WTC11 (cell line): ENCODE measurements at regions not wholly inside any gene's neighbourhood (a gene's known extent, or its start where the extent isn't known, plus 50 kb on each side); places are given as distances from the start of the nearest gene placed in this dataset.

ENCODE experiments used
- ATAC-seq: fragments of 200-7000 bp; cut with Tn5 transposase; 2 replicates; pipeline ENCODE4 v1.10.0; 2021; ENCODE audit warnings: mild to moderate bottlenecking, moderate library complexity
- CTCF ChIA-PET: fragments of 300-600 bp; sonication (Branson Sonifier 250); formaldehyde crosslinking; loops from one replicate; lab custom pipeline; 2021; ENCODE audit warnings: antibody characterized with exemption; lab: Charles Lee
- POLR2A ChIA-PET: fragments of 350-600 bp; sonication (Branson Sonifier 250); formaldehyde crosslinking; loops from one replicate; lab custom pipeline; 2021; ENCODE audit warnings: antibody characterized with exemption; lab: Charles Lee
- DNase-seq: peaks from one replicate; pipeline ENCODE4 v3.0.0; 2021; ENCODE audit warnings: low spot score
- H3K27ac Mint-ChIP-seq: 2 replicates; pipeline ENCODE4 v1.8.0; 2021; ENCODE audit warnings: mixed read lengths
- H3K27me3 Mint-ChIP-seq: 2 replicates; pipeline ENCODE4 v1.8.0; 2021; ENCODE audit warnings: low read depth, mild to moderate bottlenecking, moderate library complexity, mixed read lengths
- H3K36me3 Mint-ChIP-seq: 2 replicates; pipeline ENCODE4 v1.8.0; 2021; ENCODE audit warnings: mixed read lengths
- H3K4me1 Mint-ChIP-seq: 2 replicates; pipeline ENCODE4 v1.8.0; 2022; ENCODE audit warnings: mixed read lengths
- H3K4me3 Mint-ChIP-seq: 2 replicates; pipeline ENCODE4 v1.8.0; 2021; ENCODE audit warnings: mild to moderate bottlenecking, moderate library complexity, mixed read lengths
- H3K9me3 Mint-ChIP-seq: 2 replicates; pipeline ENCODE4 v1.8.0; 2021; ENCODE audit warnings: mixed read lengths
- FOXK1 ChIP-seq: sonication (generic); formaldehyde crosslinking; IDR thresholded peaks from 2 replicates; pipeline ENCODE4 v1.8.0; 2022; ENCODE audit warnings: mild to moderate bottlenecking, moderate library complexity, missing genetic modification reagents
- FOXP1 ChIP-seq: sonication (generic); formaldehyde crosslinking; IDR thresholded peaks from 2 replicates; pipeline ENCODE4 v1.8.0; 2022; ENCODE audit warnings: missing genetic modification reagents, mild to moderate bottlenecking, moderate library complexity, borderline replicate concordance
- GABPB1 ChIP-seq: sonication (generic); formaldehyde crosslinking; IDR thresholded peaks from 2 replicates; pipeline ENCODE4 v1.8.1; 2023; ENCODE audit warnings: mild to moderate bottlenecking, missing genetic modification reagents
- GRHL2 ChIP-seq: fragments of 250-450 bp; sonication (Bioruptor Pico); IDR thresholded peaks from 2 replicates; pipeline ENCODE4 v1.8.0; 2022; ENCODE audit warnings: mild to moderate bottlenecking, moderate library complexity; ENCODE audit not compliant: insufficient replicate concordance, severe bottlenecking
- GTF2I ChIP-seq: fragments of 250-450 bp; sonication (Bioruptor Pico); conservative IDR thresholded peaks from 2 replicates; pipeline ENCODE4 v1.4.0; 2021; ENCODE audit warnings: mild to moderate bottlenecking
- JAZF1 ChIP-seq: fragments of 250-450 bp; sonication (Bioruptor Pico); IDR thresholded peaks from 2 replicates; pipeline ENCODE4 v1.9.0; 2021; ENCODE audit warnings: moderate library complexity, mild to moderate bottlenecking, inconsistent platforms
- RORB ChIP-seq: fragments of 250-450 bp; sonication (Bioruptor Pico); IDR thresholded peaks from 2 replicates; pipeline ENCODE4 v1.9.0; 2021; ENCODE audit warnings: mild to moderate bottlenecking
- SP1 ChIP-seq: sonication (generic); formaldehyde crosslinking; conservative IDR thresholded peaks from 2 replicates; pipeline ENCODE4 v1.8.1; 2022; ENCODE audit warnings: missing genetic modification reagents
- ZNF138 ChIP-seq: sonication (generic); formaldehyde crosslinking; conservative IDR thresholded peaks from 2 replicates; pipeline ENCODE4 v1.8.1; 2022; ENCODE audit warnings: mild to moderate bottlenecking, moderate library complexity, missing genetic modification reagents
- ZNF232 ChIP-seq: sonication (generic); formaldehyde crosslinking; IDR thresholded peaks from 2 replicates; pipeline ENCODE4 v1.8.0; 2022; ENCODE audit warnings: mild to moderate bottlenecking, missing genetic modification reagents
- ZNF416 ChIP-seq: fragments of 250-450 bp; sonication (Bioruptor Pico); IDR thresholded peaks from 2 replicates; pipeline ENCODE4 v1.9.0; 2021; ENCODE audit warnings: mild to moderate bottlenecking, inconsistent platforms
- ZNF423 ChIP-seq: fragments of 250-450 bp; sonication (Bioruptor Pico); IDR thresholded peaks from 2 replicates; pipeline ENCODE4 v2.1.2; 2022; ENCODE audit warnings: mild to moderate bottlenecking, moderate library complexity
- TF ChIP-seq, protein P1 (sequence below): sonication (generic); formaldehyde crosslinking; IDR thresholded peaks from 2 replicates; pipeline ENCODE4 v1.8.1; 2023; ENCODE audit warnings: mild to moderate bottlenecking, missing genetic modification reagents, moderate library complexity
- TF ChIP-seq, protein P2 (sequence below): sonication (generic); formaldehyde crosslinking; IDR thresholded peaks from 2 replicates; pipeline ENCODE4 v1.8.0; 2022; ENCODE audit warnings: missing genetic modification reagents
- TF ChIP-seq, protein P3 (sequence below): sonication (generic); formaldehyde crosslinking; IDR thresholded peaks from 2 replicates; pipeline ENCODE4 v1.8.0; 2023; ENCODE audit warnings: missing genetic modification reagents, mild to moderate bottlenecking, borderline replicate concordance
- TF ChIP-seq, protein P4 (sequence below): sonication (generic); formaldehyde crosslinking; IDR thresholded peaks from 2 replicates; pipeline ENCODE4 v1.8.1; 2023; ENCODE audit warnings: mild to moderate bottlenecking, moderate library complexity, missing genetic modification reagents
- TF ChIP-seq, protein P5 (sequence below): sonication (generic); formaldehyde crosslinking; IDR thresholded peaks from 2 replicates; pipeline ENCODE4 v1.8.0; 2022; ENCODE audit warnings: mild to moderate bottlenecking, missing genetic modification reagents
- TF ChIP-seq, protein P6 (sequence below): sonication (generic); formaldehyde crosslinking; IDR thresholded peaks from 2 replicates; pipeline ENCODE4 v1.8.1; 2022; ENCODE audit warnings: missing genetic modification reagents, borderline replicate concordance

DNA sequence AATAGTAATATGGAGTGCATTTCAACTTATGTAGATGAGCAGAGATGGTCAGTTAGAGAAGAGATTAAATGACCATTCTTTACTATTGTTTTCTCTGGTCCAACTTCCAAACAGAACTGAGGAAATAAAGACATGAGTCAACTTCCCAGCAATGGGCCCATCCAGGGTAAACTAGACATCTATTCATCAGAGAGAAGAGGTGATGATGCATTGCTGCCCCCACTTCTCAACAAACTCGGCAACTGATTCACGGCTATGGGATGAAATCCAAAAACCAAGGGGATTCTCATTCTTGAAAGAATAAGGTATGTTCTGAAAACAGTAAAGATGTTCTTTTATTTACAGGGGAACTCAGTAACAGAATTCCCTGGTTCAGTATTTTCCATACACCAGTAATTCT, 190.7 kb downstream of the RDH14 start:
- POLR2A ChIA-PET, result no interaction called here
- no peak overlapping the region for H3K27ac Mint-ChIP-seq
- H3K4me1 Mint-ChIP-seq, result no peaks in the 10 kb centered on the region
- H3K9me3 Mint-ChIP-seq, result no peaks in the 10 kb centered on the region
- no peak overlapping the region for H3K4me3 Mint-ChIP-seq
- no peak for DNase-seq
- CTCF ChIA-PET, result no interaction called here
- H3K36me3 Mint-ChIP-seq, result no peaks in the 10 kb centered on the region
- H3K27me3 Mint-ChIP-seq, result no peaks in the 10 kb centered on the region
- TF ChIP-seq ZNF416 (CRISPR knock-in tag) (no peak), ZNF138 (CRISPR knock-in tag) (no peak), ZNF232 (CRISPR knock-in tag) (no peak), GRHL2 (no peak), FOXK1 (CRISPR knock-in tag) (no peak), GTF2I (CRISPR knock-in tag) (no peak), FOXP1 (no peak), GABPB1 (CRISPR knock-in tag) (no peak), ZNF423 (CRISPR knock-in tag) (no peak), SP1 (CRISPR knock-in tag) (no peak), RORB (no peak), JAZF1 (CRISPR knock-in tag) (no peak)
- TF ChIP-seq, protein P1, sequence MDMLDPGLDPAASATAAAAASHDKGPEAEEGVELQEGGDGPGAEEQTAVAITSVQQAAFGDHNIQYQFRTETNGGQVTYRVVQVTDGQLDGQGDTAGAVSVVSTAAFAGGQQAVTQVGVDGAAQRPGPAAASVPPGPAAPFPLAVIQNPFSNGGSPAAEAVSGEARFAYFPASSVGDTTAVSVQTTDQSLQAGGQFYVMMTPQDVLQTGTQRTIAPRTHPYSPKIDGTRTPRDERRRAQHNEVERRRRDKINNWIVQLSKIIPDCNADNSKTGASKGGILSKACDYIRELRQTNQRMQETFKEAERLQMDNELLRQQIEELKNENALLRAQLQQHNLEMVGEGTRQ (CRISPR knock-in tag), result no peak
- TF ChIP-seq, protein P2, sequence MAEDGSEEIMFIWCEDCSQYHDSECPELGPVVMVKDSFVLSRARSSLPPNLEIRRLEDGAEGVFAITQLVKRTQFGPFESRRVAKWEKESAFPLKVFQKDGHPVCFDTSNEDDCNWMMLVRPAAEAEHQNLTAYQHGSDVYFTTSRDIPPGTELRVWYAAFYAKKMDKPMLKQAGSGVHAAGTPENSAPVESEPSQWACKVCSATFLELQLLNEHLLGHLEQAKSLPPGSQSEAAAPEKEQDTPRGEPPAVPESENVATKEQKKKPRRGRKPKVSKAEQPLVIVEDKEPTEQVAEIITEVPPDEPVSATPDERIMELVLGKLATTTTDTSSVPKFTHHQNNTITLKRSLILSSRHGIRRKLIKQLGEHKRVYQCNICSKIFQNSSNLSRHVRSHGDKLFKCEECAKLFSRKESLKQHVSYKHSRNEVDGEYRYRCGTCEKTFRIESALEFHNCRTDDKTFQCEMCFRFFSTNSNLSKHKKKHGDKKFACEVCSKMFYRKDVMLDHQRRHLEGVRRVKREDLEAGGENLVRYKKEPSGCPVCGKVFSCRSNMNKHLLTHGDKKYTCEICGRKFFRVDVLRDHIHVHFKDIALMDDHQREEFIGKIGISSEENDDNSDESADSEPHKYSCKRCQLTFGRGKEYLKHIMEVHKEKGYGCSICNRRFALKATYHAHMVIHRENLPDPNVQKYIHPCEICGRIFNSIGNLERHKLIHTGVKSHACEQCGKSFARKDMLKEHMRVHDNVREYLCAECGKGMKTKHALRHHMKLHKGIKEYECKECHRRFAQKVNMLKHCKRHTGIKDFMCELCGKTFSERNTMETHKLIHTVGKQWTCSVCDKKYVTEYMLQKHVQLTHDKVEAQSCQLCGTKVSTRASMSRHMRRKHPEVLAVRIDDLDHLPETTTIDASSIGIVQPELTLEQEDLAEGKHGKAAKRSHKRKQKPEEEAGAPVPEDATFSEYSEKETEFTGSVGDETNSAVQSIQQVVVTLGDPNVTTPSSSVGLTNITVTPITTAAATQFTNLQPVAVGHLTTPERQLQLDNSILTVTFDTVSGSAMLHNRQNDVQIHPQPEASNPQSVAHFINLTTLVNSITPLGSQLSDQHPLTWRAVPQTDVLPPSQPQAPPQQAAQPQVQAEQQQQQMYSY, result no peak
- TF ChIP-seq, protein P3, sequence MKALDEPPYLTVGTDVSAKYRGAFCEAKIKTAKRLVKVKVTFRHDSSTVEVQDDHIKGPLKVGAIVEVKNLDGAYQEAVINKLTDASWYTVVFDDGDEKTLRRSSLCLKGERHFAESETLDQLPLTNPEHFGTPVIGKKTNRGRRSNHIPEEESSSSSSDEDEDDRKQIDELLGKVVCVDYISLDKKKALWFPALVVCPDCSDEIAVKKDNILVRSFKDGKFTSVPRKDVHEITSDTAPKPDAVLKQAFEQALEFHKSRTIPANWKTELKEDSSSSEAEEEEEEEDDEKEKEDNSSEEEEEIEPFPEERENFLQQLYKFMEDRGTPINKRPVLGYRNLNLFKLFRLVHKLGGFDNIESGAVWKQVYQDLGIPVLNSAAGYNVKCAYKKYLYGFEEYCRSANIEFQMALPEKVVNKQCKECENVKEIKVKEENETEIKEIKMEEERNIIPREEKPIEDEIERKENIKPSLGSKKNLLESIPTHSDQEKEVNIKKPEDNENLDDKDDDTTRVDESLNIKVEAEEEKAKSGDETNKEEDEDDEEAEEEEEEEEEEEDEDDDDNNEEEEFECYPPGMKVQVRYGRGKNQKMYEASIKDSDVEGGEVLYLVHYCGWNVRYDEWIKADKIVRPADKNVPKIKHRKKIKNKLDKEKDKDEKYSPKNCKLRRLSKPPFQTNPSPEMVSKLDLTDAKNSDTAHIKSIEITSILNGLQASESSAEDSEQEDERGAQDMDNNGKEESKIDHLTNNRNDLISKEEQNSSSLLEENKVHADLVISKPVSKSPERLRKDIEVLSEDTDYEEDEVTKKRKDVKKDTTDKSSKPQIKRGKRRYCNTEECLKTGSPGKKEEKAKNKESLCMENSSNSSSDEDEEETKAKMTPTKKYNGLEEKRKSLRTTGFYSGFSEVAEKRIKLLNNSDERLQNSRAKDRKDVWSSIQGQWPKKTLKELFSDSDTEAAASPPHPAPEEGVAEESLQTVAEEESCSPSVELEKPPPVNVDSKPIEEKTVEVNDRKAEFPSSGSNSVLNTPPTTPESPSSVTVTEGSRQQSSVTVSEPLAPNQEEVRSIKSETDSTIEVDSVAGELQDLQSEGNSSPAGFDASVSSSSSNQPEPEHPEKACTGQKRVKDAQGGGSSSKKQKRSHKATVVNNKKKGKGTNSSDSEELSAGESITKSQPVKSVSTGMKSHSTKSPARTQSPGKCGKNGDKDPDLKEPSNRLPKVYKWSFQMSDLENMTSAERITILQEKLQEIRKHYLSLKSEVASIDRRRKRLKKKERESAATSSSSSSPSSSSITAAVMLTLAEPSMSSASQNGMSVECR (CRISPR knock-in tag), result no peak
- TF ChIP-seq, protein P4, sequence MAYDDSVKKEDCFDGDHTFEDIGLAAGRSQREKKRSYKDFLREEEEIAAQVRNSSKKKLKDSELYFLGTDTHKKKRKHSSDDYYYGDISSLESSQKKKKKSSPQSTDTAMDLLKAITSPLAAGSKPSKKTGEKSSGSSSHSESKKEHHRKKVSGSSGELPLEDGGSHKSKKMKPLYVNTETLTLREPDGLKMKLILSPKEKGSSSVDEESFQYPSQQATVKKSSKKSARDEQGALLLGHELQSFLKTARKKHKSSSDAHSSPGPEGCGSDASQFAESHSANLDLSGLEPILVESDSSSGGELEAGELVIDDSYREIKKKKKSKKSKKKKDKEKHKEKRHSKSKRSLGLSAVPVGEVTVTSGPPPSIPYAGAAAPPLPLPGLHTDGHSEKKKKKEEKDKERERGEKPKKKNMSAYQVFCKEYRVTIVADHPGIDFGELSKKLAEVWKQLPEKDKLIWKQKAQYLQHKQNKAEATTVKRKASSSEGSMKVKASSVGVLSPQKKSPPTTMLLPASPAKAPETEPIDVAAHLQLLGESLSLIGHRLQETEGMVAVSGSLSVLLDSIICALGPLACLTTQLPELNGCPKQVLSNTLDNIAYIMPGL (CRISPR knock-in tag), result no peak
- TF ChIP-seq, protein P5, sequence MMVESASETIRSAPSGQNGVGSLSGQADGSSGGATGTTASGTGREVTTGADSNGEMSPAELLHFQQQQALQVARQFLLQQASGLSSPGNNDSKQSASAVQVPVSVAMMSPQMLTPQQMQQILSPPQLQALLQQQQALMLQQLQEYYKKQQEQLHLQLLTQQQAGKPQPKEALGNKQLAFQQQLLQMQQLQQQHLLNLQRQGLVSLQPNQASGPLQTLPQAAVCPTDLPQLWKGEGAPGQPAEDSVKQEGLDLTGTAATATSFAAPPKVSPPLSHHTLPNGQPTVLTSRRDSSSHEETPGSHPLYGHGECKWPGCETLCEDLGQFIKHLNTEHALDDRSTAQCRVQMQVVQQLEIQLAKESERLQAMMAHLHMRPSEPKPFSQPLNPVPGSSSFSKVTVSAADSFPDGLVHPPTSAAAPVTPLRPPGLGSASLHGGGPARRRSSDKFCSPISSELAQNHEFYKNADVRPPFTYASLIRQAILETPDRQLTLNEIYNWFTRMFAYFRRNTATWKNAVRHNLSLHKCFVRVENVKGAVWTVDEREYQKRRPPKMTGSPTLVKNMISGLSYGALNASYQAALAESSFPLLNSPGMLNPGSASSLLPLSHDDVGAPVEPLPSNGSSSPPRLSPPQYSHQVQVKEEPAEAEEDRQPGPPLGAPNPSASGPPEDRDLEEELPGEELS (CRISPR knock-in tag), result no peak
- TF ChIP-seq, protein P6, sequence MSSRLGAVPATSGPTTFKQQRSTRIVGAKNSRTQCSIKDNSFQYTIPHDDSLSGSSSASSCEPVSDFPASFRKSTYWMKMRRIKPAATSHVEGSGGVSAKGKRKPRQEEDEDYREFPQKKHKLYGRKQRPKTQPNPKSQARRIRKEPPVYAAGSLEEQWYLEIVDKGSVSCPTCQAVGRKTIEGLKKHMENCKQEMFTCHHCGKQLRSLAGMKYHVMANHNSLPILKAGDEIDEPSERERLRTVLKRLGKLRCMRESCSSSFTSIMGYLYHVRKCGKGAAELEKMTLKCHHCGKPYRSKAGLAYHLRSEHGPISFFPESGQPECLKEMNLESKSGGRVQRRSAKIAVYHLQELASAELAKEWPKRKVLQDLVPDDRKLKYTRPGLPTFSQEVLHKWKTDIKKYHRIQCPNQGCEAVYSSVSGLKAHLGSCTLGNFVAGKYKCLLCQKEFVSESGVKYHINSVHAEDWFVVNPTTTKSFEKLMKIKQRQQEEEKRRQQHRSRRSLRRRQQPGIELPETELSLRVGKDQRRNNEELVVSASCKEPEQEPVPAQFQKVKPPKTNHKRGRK (CRISPR knock-in tag), result no peak
- no peak for ATAC-seq
